PC-3 (cell line): ENCODE measurements at regions not wholly inside any gene's neighbourhood (a gene's known extent, or its start where the extent isn't known, plus 50 kb on each side); places are given as distances from the start of the nearest gene placed in this dataset.
A peak's percentile ranks its signal among the peaks of the same experiment; 100 is the strongest.

Source experiments
- ATAC-seq: fragments of 200-7000 bp; cut with Tn5 transposase; 2 replicates; pipeline ENCODE4 v1.9.1; 2020; ENCODE audit warnings: mild to moderate bottlenecking, moderate library complexity
- BruUV-seq: library from RNA; stranded (reverse); fragments of 400-500 nt; replicated peaks from 2 replicates; lab custom pipeline; 2021; lab: Mats Ljungman, UMichigan
- CTCF ChIA-PET: fragments of 300-600 bp; sonication (Branson Sonifier 250); formaldehyde crosslinking; loops from one replicate; lab custom pipeline; 2022; ENCODE audit warnings: antibody characterized with exemption; lab: Charles Lee
- POLR2A ChIA-PET: fragments of 300-600 bp; sonication (Branson Sonifier 250); formaldehyde crosslinking; loops from one replicate; lab custom pipeline; 2022; ENCODE audit warnings: antibody characterized with exemption; ENCODE audit not compliant: unreplicated experiment; lab: Charles Lee
- DNase-seq: peaks from one replicate; pipeline ENCODE4 v3.0.0-alpha.2; 2015
- H2AFZ ChIP-seq: fragments of 300-600 bp; sonication (generic); 2 replicates; pipeline ENCODE4 v1.6.0; 2016; ENCODE audit warnings: antibody characterized with exemption, low read length
- H3F3A ChIP-seq: fragments of 300-600 bp; sonication (generic); one replicate; pipeline ENCODE4 v1.6.0; 2017; ENCODE audit warnings: antibody characterized with exemption, low read length, control low read depth, mild to moderate bottlenecking; ENCODE audit not compliant: unreplicated experiment
- H3K27ac ChIP-seq: fragments of 300-600 bp; sonication (generic); 2 replicates; pipeline ENCODE4 v1.5.1; 2016; ENCODE audit warnings: mild to moderate bottlenecking, low read length
- H3K27me3 ChIP-seq: fragments of 300-600 bp; sonication (generic); 2 replicates; pipeline ENCODE4 v1.6.1; 2016; ENCODE audit warnings: low read length, mixed read lengths
- H3K36me3 ChIP-seq: fragments of 300-600 bp; sonication (generic); 2 replicates; pipeline ENCODE4 v1.6.1; 2016; ENCODE audit warnings: low read depth, mixed run types, low read length, mixed read lengths
- H3K4me1 ChIP-seq: fragments of 300-600 bp; sonication (generic); 2 replicates; pipeline ENCODE4 v1.5.1; 2016; ENCODE audit warnings: low read length; ENCODE audit not compliant: insufficient read depth
- H3K4me2 ChIP-seq: fragments of 300-600 bp; sonication (generic); 2 replicates; pipeline ENCODE4 v1.6.0; 2016; ENCODE audit warnings: low read length
- H3K4me3 ChIP-seq: fragments of 300-600 bp; sonication (generic); 2 replicates; pipeline ENCODE4 v1.5.1; 2016; ENCODE audit warnings: mild to moderate bottlenecking, low read length, mixed read lengths
- H3K79me2 ChIP-seq: fragments of 300-600 bp; sonication (generic); 2 replicates; pipeline ENCODE4 v1.6.1; 2017; ENCODE audit warnings: low read length, mixed read lengths
- H3K9ac ChIP-seq: fragments of 300-600 bp; sonication (generic); 2 replicates; pipeline ENCODE4 v1.6.0; 2016; ENCODE audit warnings: mild to moderate bottlenecking, low read length
- H3K9me2 ChIP-seq: fragments of 300-600 bp; sonication (generic); replicated peaks from 2 replicates; pipeline ENCODE4 v1.6.1; 2016; ENCODE audit warnings: mixed run types, low read length, mixed read lengths
- H3K9me3 ChIP-seq: fragments of 300-600 bp; sonication (generic); 2 replicates; pipeline ENCODE4 v1.6.1; 2016; ENCODE audit warnings: low read length, mixed read lengths
- H4K20me1 ChIP-seq: fragments of 300-600 bp; sonication (generic); 2 replicates; pipeline ENCODE4 v1.6.1; 2016; ENCODE audit warnings: low read length, mixed read lengths
- CTCF ChIP-seq: fragments of 300-600 bp; sonication (generic); conservative IDR thresholded peaks from 2 replicates; pipeline ENCODE4 v1.5.1; 2017; ENCODE audit warnings: antibody characterized with exemption, low read depth, mild to moderate bottlenecking, low read length
- EZH2 ChIP-seq: fragments of 300-600 bp; sonication (generic); IDR thresholded peaks from one replicate; pipeline ENCODE4 v1.6.1; 2017; ENCODE audit warnings: antibody characterized with exemption, mild to moderate bottlenecking, low read length; ENCODE audit not compliant: unreplicated experiment
- EZH2phosphoT487 ChIP-seq: fragments of 300-600 bp; sonication (generic); IDR thresholded peaks from 2 replicates; pipeline ENCODE4 v1.6.1; 2018; ENCODE audit warnings: mild to moderate bottlenecking, antibody characterized with exemption, low read length, borderline replicate concordance
- intact Hi-C: fragments of 100-400 bp; cut with micrococcal nuclease; formaldehyde crosslinking; loops from 2 replicates; pipeline ENCODE4 v1.9.0; 2023

- no TSS peak for BruUV-seq
- Histone ChIP-seq H3K27me3 (no peaks in the 10 kb centered on the region), H3F3A (no peaks in the 10 kb centered on the region), H3K9me2 (no peaks in the 10 kb centered on the region), H3K36me3 (no peaks in the 10 kb centered on the region), H4K20me1 (no peaks in the 10 kb centered on the region), H3K4me3 (no peak overlapping the region), H3K4me2 (peak overlapping the region; percentile 6; the same call in 1 of the 2 replicates), H3K9me3 (no peaks in the 10 kb centered on the region), H2AFZ (no peak overlapping the region), H3K79me2 (no peaks in the 10 kb centered on the region), H3K4me1 (peaks cover 22% of the 10 kb centered on the region), H3K27ac (no peak overlapping the region), H3K9ac (no peak overlapping the region)
- TF ChIP-seq EZH2 = no peak
- TF ChIP-seq CTCF = no peak
- TF ChIP-seq EZH2phosphoT487 = no peak
- POLR2A ChIA-PET = interaction anchor here (0.6 kb wide), 1 partner anchor 370 kb away, joined by 3 read pairs; no protein-coding TSS in a partner anchor
- ATAC-seq = peak; percentile 89
- DNase-seq = peak; percentile 64
- intact Hi-C loops = no loop called here
- CTCF ChIA-PET = interaction anchor here (0.8 kb wide), 1 partner anchor 45 kb away, joined by 5 read pairs; no protein-coding TSS in a partner anchor
Observed at GRCh38 chr12:90899456-90900182, 55.4 kb downstream of the CCER1 start.

- Histone ChIP-seq H4K20me1 (no peaks in the 10 kb centered on the region), H2AFZ (no peak overlapping the region), H3K4me3 (no peak overlapping the region), H3K27ac (no peak overlapping the region), H3K9ac (no peak overlapping the region), H3F3A (no peaks in the 10 kb centered on the region), H3K4me2 (no peak overlapping the region), H3K27me3 (no peaks in the 10 kb centered on the region), H3K4me1 (peaks cover 22% of the 10 kb centered on the region), H3K9me3 (no peaks in the 10 kb centered on the region), H3K79me2 (no peaks in the 10 kb centered on the region), H3K9me2 (no peaks in the 10 kb centered on the region), H3K36me3 (no peaks in the 10 kb centered on the region)
- ChIA-PET CTCF (no interaction called here), POLR2A (no interaction called here)
- ATAC-seq (no peak), DNase-seq (no peak)
- BruUV-seq = no TSS peak
- intact Hi-C loops = no loop called here
- no peak for TF ChIP-seq CTCF
- TF ChIP-seq EZH2phosphoT487 = no peak
- TF ChIP-seq EZH2 = no peak
Observed at GRCh38 chr12:90897986-90898385, 57.0 kb downstream of the CCER1 start.

GRCh38 chr12:90897316-90897715 is 57.7 kb downstream of the CCER1 start:
- TF ChIP-seq CTCF = no peak
- TF ChIP-seq EZH2 = no peak
- no peak for TF ChIP-seq EZH2phosphoT487
- Histone ChIP-seq H3K9ac (no peak overlapping the region), H3K9me3 (no peaks in the 10 kb centered on the region), H3K4me1 (peaks cover 22% of the 10 kb centered on the region), H2AFZ (no peak overlapping the region), H3K27ac (no peak overlapping the region), H3K9me2 (no peaks in the 10 kb centered on the region), H4K20me1 (no peaks in the 10 kb centered on the region), H3K27me3 (no peaks in the 10 kb centered on the region), H3K36me3 (no peaks in the 10 kb centered on the region), H3F3A (no peaks in the 10 kb centered on the region), H3K4me2 (no peak overlapping the region), H3K79me2 (no peaks in the 10 kb centered on the region), H3K4me3 (no peak overlapping the region)
- intact Hi-C loops = no loop called here
- CTCF ChIA-PET = no interaction called here
- POLR2A ChIA-PET = no interaction called here
- DNase-seq (no peak), ATAC-seq (no peak)
- no TSS peak for BruUV-seq
